GM18867 (cell line): ENCODE measurements at regions not wholly inside any gene's neighbourhood (a gene's known extent, or its start where the extent isn't known, plus 50 kb on each side); places are given as distances from the start of the nearest gene placed in this dataset.

ENCODE experiments used
- ATAC-seq: cut with Tn5 transposase; IDR thresholded peaks from one replicate; pipeline ENCODE4 v1.9.1; 2021; ENCODE audit warnings: mild to moderate bottlenecking, moderate library complexity; ENCODE audit not compliant: unreplicated experiment

DNA sequence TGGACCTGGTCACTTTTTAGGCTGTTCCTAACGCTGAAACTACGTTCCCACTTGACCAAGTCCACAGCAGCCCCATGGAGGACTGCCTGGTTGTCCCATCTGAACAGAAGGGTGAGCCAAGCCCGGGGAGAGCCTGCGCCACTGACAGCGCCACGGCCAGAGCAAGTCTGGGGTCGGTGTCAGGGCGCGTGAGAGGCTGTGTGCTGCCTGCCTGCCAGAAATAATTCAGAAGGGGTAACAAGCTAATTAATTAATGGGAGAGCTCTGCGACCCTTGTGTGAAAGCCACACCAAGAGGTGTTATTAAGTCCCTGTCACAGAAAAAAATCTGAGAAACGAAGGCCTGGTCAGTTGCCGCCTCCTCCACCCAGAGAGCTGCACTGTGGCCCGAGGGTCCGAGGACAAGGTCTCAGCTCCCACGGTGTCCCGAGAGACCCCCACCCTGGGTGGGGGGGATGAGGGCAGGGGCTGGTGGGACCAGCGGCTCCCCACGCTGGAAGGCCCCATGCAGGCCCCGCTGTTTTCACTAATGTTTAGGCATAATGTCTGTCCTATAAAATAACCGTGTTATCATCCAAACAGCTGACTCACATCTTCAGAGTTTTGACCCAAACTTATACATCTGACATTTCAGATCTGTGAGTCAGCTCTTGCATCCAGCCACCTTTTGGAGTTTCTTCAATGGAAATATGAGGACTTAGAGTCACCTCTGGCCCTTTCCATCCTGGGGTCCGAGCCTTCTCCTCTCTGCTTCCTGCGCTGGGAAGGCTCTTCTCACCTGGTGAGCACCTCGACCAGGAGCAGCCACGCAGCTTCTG, 58.5 kb downstream of the DLL1 start:
- no peak for ATAC-seq

DNA sequence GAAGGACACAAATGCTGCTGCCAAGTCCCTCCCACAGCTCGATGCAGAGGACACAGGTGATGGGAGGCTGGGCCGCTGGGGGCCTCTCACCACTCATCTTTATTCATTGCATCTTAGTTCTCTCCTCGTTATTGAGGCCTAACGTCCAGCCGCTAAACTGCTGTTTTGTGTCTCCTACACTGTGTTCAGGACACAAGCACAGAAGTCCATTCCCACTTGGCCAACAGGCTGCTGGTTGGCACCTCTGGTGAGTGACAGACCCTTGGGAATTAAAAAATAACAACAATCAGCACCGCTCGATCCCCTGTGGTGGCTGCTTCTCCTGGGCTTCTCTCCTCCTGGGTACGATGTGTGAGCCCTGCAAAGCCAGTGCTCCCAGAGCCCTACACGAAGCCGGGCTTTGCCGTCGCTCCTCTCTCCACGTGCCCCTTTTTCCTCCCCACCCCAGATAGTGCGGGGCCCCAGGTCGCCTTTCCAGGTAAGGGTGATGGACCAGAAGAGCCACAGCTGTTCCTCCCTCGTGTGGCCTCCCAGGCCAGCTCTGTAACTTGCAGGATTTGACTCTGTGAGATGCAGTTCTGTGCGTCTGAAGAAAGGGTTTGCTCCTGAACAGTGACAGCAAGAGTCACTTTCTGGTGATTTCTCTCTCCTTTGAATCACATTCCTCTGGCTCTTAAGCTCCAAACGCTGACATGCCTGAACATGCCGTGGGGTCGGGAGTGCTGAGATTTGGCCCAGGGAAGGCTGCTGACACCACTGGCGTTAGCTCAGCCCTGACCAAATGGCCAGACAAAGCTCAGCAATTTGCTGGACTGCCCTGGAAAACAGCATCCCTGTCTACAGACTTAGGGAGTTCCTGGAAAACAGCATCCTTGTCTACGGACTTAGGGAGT, 59.3 kb downstream of the DLL1 start:
- no peak for ATAC-seq

DNA sequence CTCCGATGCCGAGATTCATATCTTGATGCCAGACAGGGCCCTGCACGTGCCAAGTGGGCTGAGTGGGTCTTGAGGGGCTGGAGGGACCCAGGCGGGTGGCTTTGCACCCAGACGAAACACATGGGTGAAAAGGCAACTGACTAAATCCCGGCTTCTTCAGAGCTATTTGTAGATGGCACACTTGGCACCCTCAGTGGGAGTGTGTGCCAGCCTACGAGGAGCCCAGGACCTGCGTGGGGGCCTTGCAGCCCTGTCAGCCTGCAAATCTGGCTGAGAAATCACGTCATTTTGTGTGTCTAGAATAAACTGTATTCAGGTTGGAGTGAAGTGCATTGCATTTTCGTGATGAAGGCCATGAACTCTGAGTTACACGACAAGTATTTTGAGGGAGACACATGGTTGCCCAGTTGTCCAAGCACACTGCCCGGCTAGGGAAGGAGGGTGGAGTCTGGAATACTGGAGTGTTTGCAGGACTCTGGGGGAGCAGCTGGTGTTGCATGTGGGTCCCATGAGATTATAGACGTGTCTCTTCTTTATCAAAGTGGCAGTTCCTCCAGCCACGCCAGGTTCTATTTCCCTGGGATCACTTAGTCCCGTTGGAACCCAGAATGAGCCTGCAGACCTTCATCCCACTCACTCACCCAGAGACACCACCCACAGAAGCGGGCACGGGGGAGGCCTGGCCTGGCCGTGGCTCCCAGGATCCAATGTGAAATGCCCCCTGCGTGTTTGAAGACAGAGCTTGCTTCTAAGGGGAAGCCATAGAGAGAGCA, 60.2 kb downstream of the DLL1 start:
- no peak for ATAC-seq

DNA sequence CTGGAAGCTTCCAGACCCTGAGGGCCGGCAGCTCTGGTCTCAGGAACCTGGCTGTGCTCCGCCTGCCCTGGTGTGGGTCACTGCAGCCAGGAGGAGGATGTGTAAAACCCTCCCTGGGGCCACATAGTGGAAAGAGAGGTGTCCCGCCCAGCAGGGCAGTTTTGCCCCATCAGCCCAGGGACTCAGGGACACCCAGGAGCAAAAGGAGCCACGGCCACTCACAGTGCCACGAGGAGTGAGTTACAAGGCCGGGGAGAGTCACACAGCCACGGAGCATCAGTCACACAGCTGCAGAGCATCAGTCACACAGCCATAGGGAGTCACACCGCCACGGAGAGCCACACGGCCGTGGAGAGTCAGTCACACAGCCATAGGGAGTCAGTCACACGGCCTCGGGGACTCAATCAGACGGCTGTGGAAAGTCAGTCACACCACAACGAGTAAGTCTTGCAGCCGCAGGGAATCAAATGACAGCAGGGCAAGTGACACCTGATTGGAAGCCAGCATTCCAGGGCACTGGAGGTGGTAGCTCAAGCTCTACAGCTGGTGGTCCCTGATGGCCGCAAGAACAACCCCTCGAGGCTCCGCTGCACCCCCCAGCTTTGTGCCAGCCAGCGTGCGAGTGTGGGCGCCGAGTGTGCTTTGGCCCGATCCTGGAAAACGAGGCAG, 60.9 kb downstream of the DLL1 start:
- no peak for ATAC-seq

DNA sequence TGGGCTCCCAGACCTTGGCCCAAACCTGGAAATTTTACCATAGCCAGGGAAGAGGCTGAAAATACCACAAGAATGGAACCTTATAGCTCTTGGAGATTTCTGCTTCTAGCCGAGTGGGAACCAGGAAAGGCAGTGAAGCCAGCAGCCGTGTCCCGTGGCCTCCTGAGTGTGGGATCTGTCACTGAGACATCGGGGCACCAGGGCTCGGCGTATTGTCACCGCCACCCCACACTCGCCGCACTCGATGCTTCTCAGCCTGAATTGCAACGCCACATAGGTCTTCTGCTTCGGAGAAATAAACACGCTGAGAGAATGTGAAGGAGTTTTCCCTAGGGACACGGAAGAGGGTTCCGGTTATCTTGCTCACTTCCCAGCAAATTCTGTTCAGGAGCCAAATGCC, 61.5 kb downstream of the DLL1 start:
- no peak for ATAC-seq

DNA sequence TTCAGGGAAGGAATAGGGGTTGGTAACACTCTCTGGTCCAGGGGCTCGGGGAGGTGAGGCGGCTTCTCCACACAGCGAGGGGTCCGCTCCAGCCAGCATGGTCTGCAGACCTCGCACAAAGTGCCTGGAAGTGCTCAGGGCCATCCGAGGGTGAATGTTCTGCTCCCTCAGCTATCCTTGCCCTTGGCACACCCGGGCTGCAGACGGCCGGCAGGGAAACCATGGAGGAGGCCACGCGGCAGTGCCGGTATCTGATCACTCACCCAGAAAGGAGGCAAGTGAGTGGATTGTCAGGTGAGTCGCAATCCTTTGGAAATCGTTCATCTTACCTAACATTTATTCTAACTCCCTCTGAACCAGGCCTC, 62.0 kb downstream of the DLL1 start:
- ATAC-seq, result no peak

DNA sequence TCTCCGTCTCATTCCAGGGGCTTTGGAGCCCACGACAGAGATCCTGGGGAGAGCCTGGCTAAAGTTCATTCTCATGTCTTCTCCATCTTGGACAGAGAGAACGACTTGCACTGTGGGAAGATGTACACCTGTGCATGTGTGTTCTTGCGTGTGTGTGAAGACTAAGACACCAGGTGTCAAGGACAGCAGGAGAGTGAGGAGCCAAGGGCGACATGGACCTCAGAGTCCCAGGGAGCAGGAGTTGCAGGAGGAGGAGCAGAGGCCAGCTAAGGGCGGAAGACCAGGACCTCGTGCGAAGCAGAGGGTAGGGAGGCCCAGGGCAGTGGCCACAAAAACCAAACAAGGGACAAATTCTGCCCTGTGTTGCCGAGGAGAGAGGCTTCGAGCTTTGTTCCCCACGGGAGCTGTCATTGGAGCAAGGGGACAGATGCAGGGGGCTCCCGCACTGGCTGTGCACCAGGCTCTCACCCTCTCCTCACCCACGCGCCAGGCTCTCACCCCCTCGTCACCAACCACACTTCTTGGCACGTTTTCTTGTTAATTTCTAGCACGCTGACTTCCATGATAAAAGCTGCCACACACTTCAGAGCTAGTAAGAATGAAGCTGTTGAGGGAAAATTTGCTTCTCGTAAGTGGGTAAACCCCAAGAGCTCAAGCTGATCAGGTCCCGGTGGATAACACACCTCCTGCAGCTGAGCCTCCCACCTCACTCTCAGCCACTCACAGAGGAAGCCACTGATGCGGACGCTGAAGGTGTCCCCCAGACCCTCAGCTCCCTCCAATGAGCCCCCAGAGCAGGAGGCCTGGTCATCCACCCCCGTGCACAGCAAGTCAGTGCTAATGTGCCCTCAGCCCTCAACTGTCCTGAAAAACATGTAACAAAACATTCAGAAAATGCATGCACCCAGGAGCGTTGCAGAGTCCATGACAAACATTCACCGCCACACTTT, 62.6 kb downstream of the DLL1 start:
- no peak for ATAC-seq

DNA sequence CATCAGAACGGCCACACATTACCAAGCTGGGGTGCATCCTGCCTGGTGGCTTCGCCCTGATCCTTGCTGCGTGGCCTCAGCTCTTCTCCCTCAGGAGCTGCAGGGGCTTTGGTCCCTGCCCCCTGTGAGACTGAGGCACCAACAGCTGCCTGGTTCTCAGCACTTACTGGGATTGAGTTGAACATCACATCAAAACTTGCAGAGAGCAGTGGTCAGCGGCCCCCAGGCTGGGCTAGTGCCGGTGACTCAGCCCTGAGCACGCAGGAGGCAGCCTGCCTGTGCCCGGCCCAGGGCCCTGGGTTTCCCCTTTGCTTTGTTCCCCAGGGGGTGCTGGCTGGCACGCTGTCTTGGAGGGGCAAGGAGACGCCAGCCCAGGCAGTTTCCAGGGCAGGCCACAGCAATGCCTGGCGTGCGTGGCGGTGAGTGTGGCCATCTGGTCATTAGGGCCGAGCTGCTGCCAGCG, 63.3 kb downstream of the DLL1 start:
- ATAC-seq, result no peak

DNA sequence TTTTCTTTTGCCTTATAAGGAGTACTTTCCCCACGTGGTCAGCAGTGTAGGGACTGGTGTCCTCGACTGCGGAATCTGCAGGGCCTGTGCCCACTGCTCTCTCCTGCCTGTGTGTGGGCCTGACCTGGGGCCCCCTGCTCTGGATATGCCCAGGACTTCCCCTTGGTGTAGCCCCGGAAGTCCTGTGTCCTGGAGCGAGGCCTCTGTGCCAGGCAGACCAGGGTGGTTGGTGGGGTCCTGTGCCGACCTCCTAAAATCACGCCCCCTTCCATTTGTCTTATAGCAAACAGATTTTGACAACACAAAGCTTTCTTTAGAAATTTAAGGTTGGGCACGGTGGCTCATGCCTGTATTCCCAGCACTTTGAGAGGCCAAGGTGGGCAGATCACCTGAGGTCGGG, 64.2 kb downstream of the DLL1 start:
- ATAC-seq, result no peak

DNA sequence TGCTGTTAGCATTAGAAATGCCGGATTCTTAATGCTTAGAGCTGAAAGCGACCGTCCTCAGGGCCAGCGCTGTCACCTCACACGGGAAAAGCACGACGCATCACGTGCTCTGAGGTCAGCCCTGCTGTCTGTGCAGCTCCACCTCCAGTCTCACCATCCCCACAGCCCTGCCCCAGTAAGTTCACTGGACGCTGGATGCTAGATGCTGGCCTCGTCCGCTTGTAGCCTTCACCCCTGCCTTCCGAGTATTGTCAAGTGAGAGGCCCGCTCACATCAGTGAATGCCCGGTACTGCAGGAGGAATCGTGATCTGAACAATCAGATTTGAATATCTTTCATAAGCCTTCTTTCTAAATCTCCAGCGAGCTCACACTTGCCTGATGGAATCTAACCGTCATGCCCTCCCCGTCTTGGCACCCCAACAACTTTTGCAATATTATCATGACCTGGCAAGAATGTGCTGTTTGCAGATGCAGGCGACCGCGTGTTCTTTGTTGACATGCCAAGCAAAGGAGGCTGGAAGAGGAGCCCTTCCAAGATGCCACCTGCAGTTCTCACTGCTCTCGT, 64.9 kb downstream of the DLL1 start:
- ATAC-seq, result no peak

DNA sequence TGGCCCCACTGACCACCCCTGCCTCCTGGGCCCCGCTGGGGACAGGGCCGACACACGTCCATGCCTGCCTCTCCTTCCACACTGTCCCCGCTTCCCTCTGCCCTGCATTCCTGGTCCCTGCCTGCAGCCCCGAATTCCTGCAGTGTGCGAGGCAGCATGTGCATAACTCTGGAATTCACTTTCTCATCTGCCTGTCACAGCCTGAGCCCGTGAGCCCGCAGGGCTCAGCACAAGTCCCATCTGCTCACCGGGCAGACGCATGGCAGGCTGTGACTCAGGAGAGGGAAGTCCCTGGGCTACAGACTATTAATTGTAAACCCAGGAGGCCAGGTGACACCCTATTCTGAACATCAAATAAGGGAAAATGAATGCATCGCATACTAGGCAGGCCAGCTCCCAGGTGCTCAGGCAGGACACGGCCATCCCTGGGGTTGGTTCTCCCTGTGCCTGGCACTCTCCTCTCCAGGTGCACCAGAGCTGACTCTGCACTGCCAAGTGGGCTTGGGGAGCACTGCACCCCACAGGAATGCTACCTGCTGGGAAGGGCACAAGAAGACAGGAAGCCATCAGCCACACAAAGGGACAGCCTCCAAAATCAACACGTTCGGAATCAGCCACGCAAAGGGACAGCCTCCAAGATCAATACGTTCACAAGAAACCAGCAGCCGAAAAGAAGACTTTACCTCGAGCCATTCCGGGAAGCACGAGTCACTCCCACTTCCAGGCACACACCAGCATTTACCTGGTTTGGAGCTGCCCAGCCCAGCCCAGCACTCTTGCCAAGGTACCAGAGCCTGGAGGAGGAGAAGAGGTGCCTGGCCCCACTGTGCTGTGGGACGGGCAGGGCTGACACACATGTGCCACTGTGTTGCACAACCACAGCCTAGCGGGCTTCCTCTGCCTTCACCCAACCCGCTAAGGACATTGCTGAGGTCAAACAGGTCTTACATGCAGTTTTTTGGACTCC, 65.9 kb downstream of the DLL1 start:
- no peak for ATAC-seq

DNA sequence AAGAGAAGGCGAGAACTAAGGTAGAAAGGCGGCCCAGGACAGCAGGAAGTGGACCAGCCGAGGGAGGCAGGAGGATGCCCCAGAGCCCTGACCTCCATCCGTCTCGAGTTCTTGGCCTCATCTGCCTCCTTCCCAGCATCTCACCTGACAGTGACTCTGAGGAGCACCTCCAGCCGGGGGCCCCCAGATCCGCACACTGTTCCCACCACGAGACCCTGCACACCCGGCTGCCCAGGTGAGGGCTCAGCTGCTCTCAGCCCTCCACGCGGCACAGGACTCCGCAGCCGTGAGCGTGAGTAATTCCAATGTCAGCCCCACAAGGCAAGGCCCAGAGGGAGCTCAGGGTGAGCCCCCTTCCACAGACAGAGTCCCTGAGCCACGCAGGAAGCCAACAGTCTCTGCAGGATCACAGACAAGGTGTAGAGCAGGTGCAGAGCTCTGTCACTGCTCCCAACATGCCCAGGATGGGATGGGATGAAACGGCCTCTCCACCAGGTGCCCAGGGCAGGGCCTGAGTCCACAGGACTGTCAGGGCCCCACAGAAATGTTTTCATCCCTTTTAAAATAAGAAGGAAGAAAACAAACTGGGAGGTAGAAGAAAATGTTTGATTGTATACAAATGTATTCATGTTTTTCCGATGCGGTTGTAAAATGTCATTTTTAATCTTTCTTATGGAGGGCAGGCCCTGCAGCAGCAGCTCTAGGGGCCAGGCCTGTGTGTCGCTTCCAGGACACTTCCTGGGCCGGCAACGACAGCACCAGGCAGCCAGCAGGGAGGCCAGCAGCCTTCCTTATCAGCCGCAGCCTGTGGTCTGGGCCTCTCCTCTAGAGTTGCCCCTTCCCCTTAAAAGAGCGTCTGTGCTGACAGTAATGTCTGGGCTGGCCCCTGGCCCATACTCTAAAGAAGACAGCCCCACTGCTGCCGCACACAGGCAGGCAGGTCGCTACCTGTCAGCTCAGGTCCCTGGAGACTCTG, 66.9 kb downstream of the DLL1 start:
- ATAC-seq, result no peak

DNA sequence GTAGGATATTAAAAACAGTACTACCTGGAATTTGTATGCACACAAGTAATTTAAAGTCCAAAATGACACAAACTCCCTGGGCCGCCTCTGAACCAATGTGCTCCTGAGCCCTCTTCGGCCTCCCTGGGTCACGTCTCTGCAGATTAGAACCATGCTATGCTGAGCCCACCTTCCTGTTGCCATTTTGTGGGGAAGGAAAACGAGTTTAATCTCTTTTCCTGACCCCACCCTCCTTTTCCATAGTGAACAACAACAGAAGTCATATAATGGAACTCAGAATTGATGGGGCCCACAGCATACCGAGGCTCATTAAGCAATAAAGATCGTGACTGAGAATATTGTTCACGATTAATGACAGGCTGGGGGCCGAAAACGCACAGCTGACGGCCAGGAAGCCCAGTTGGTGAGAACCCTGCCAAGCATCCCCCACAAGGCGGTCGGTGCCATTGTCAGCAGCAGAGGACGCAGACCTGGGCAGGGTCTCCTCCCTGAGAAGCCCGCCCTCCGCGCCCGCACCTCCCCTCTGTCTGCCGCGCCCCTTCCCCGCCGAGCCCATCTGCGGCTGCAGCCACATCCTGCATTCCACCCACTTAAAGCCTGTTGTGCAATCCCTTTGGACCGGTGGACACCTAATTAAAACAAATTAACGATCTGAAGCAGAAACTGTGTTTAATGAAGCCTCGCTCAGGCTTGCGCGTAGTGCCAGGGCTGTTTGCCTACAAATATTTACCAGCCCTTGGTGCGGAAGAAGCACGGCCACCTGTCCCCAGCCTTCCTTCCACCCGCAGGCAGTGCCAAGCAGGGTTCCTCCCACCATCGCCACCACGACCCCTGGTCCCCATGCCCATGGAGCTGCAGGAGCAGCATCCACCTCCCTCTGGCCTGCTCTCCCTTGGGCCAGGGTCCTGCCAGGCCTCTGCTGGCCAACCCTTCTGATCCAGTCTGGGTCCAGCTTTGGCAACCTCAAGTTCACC, 68.1 kb downstream of the DLL1 start:
- ATAC-seq, result no peak

DNA sequence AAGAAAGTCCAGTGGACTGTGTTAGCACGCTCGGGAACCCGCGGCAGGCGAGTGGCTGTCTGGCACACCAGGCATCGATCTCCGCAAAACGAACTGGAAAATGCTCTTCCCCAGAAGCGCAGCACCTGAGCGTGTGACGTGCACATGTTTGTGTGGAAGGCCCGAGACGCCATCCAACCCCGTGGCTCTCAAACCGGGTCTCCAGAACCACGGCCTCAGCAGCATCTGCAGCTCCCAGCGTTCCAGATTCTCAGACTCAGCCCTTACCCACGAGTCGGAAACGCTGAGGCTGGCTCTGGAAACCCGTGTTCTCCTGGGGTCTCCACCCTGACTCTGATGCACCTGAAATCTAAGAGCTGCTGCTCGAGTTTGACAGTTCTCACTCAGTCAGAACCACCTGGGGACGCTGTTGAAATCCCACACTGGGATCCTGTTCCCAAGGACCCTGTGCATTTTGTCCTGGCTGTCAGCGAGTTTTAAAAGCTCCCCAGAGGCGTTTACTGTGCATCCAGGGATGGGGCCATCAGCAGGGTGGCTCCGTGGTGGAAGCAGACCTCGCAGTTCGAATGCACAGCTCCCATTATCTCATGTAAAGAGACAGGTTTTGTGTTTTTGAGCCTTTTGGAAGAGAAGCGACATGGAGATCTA, 69.0 kb downstream of the DLL1 start:
- ATAC-seq, result no peak

DNA sequence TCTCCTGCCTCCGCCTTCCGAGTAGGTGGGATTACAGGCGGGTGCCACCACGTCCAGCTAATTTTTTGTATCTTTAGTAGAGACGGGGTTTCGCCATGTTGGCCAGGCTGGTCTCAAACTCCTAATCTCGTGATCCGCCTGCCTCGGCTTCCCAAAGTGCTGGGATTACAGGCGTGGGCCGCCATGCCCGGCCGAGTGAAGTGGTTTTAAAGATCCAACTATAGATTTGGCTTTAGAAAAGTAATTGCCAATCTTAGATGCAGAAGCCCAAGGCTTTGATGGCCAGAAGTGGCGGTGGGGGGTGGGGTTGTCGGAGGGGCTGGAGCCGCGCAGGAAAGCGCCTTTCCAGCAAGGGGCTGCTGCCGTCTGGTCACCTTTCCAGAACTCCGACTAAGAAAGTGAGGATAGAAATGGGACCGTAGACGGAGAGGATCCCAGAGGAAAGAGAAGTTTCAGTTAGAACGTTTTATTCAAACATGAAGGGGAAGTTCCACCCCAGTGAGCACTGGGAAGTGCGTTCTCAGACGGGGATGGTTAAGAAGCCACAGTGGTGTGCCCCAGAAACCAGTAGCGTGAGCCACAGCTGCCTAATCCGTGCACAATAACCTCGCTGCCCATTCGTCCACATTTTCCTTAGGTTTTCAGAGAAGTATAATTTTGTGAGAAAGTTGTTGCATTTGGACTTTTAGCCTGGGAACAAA, 69.7 kb downstream of the DLL1 start:
- ATAC-seq, result no peak
